GM19239 (cell line): ENCODE measurements at regions not wholly inside any gene's neighbourhood (a gene's known extent, or its start where the extent isn't known, plus 50 kb on each side); places are given as distances from the start of the nearest gene placed in this dataset.
"Not testable (repeated sequence)": the region's sequence is repeated elsewhere in the genome, so short reads cannot be mapped to it uniquely, and the experiment has no call there.

ENCODE experiments used
- DNase-seq: peaks from one replicate; pipeline ENCODE4 v3.0.0; 2011; ENCODE audit warnings: low spot score; ENCODE audit not compliant: insufficient read length
- FAIRE-seq: peaks from 2 replicates; lab custom pipeline; 2011; peaks lifted over from hg19 to GRCh38; lab: Jason Lieb, UNC

GRCh38 chrX:3550871-3551270 lies 162.6 kb downstream of the PRKX start:
- DNase-seq (no peak), FAIRE-seq (no peak)

GRCh38 chrX:3550160-3550751 lies 163.2 kb downstream of the PRKX start:
- FAIRE-seq (no peak), DNase-seq (no peak)

GRCh38 chrX:3549411-3549911 lies 164.0 kb downstream of the PRKX start:
- FAIRE-seq (no peak), DNase-seq (no peak)

GRCh38 chrX:3548765-3549391 lies 164.6 kb downstream of the PRKX start:
- DNase-seq (no peak), FAIRE-seq (no peak)

GRCh38 chrX:3545901-3546300 lies 167.5 kb downstream of the PRKX start:
- FAIRE-seq: no peak
- no peak for DNase-seq

GRCh38 chrX:3541336-3541735 lies 172.1 kb downstream of the PRKX start:
- no peak for FAIRE-seq

GRCh38 chrX:3540105-3540504 lies 173.3 kb downstream of the PRKX start:
- DNase-seq: no peak
- FAIRE-seq: no peak

More at GRCh38 chrX:3541336-3541735, 172.1 kb downstream of the PRKX start:
- DNase-seq: no peak

GRCh38 chrX:3532581-3533085 lies 180.8 kb downstream of the PRKX start:
- FAIRE-seq (no peak), DNase-seq (no peak)

- not testable (repeated sequence) for FAIRE-seq
Measured at GRCh38 chrX:3531435-3531834, 182.0 kb downstream of the PRKX start.

GRCh38 chrX:3529466-3530010 lies 183.1 kb upstream of the MXRA5 start:
- no peak for FAIRE-seq
- DNase-seq: no peak

More at GRCh38 chrX:3531435-3531834, 182.0 kb downstream of the PRKX start:
- not testable (repeated sequence) for DNase-seq

- no peak for DNase-seq
- FAIRE-seq: no peak
Measured at GRCh38 chrX:3527811-3528210, 181.4 kb upstream of the MXRA5 start.

- no peak for DNase-seq
- FAIRE-seq: no peak
Measured at GRCh38 chrX:3527166-3527565, 180.7 kb upstream of the MXRA5 start.

GRCh38 chrX:3526731-3527130 lies 180.3 kb upstream of the MXRA5 start:
- no peak for DNase-seq
- no peak for FAIRE-seq

- FAIRE-seq (no peak), DNase-seq (no peak)
Measured at GRCh38 chrX:3526071-3526470, 179.6 kb upstream of the MXRA5 start.

- FAIRE-seq (no peak), DNase-seq (no peak)
Measured at GRCh38 chrX:3522101-3522650, 175.7 kb upstream of the MXRA5 start.

GRCh38 chrX:3521396-3521795 lies 174.9 kb upstream of the MXRA5 start:
- no peak for FAIRE-seq
- DNase-seq: no peak

- FAIRE-seq: no peak
- no peak for DNase-seq
Measured at GRCh38 chrX:3520982-3521381, 174.5 kb upstream of the MXRA5 start.

- no peak for DNase-seq
- no peak for FAIRE-seq
Measured at GRCh38 chrX:3520458-3520857, 174.0 kb upstream of the MXRA5 start.

GRCh38 chrX:3519384-3519783 lies 172.9 kb upstream of the MXRA5 start:
- not testable (repeated sequence) for DNase-seq, FAIRE-seq

- no peak for DNase-seq
- FAIRE-seq: no peak
Measured at GRCh38 chrX:3518870-3519269, 172.4 kb upstream of the MXRA5 start.

GRCh38 chrX:3516051-3516541 lies 169.6 kb upstream of the MXRA5 start:
- no peak for FAIRE-seq

More at GRCh38 chrX:3516051-3516541, 169.6 kb upstream of the MXRA5 start:
- DNase-seq: no peak
